22Rv1 (cell line): ENCODE measurements at regions not wholly inside any gene's neighbourhood (a gene's known extent, or its start where the extent isn't known, plus 50 kb on each side); places are given as distances from the start of the nearest gene placed in this dataset.

Experiments used
- CTCF ChIP-seq: fragments of 450-650 bp; IDR thresholded peaks from 2 replicates; pipeline ENCODE4 v1.5.1; 2017; ENCODE audit warnings: mild to moderate bottlenecking
- ZFX ChIP-seq: fragments of 450-650 bp; IDR thresholded peaks from 2 replicates; pipeline ENCODE4 v1.6.1; 2017; ENCODE audit warnings: antibody characterized with exemption, borderline replicate concordance

- TF ChIP-seq ZFX, result no peak
- TF ChIP-seq CTCF, result no peak
These were observed 1109.5 kb downstream of the SLITRK1 start for GRCh38 chr13:82772816-82773215.
